ENCODE measurements at regions not wholly inside any gene's neighbourhood (a gene's known extent, or its start where the extent isn't known, plus 50 kb on each side); places are given as distances from the start of the nearest gene placed in this dataset.

- no peak for TF ChIP-seq CTCF (IDR thresholded peaks at IDR 0.05)
- TF ChIP-seq POLR2AphosphoS5 (IDR thresholded peaks at IDR 0.05; ENCODE audit: low read depth, low read length): no peak
- TF ChIP-seq, protein P1, sequence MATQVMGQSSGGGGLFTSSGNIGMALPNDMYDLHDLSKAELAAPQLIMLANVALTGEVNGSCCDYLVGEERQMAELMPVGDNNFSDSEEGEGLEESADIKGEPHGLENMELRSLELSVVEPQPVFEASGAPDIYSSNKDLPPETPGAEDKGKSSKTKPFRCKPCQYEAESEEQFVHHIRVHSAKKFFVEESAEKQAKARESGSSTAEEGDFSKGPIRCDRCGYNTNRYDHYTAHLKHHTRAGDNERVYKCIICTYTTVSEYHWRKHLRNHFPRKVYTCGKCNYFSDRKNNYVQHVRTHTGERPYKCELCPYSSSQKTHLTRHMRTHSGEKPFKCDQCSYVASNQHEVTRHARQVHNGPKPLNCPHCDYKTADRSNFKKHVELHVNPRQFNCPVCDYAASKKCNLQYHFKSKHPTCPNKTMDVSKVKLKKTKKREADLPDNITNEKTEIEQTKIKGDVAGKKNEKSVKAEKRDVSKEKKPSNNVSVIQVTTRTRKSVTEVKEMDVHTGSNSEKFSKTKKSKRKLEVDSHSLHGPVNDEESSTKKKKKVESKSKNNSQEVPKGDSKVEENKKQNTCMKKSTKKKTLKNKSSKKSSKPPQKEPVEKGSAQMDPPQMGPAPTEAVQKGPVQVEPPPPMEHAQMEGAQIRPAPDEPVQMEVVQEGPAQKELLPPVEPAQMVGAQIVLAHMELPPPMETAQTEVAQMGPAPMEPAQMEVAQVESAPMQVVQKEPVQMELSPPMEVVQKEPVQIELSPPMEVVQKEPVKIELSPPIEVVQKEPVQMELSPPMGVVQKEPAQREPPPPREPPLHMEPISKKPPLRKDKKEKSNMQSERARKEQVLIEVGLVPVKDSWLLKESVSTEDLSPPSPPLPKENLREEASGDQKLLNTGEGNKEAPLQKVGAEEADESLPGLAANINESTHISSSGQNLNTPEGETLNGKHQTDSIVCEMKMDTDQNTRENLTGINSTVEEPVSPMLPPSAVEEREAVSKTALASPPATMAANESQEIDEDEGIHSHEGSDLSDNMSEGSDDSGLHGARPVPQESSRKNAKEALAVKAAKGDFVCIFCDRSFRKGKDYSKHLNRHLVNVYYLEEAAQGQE (IDR thresholded peaks at IDR 0.05; ENCODE audit: insufficient read depth in 1 of 2, low read depth in 2 of 2, low read length in 1 of 2): no peak
- TF ChIP-seq TCF7L2 (IDR thresholded peaks at IDR 0.05; ENCODE audit: low read depth, low read length): no peak
Measured at GRCh38 chrX:98077440-98077839, 1193.7 kb downstream of the RPA4 start.
